ENCODE measurements at regions not wholly inside any gene's neighbourhood (a gene's known extent, or its start where the extent isn't known, plus 50 kb on each side); places are given as distances from the start of the nearest gene placed in this dataset.

DNA sequence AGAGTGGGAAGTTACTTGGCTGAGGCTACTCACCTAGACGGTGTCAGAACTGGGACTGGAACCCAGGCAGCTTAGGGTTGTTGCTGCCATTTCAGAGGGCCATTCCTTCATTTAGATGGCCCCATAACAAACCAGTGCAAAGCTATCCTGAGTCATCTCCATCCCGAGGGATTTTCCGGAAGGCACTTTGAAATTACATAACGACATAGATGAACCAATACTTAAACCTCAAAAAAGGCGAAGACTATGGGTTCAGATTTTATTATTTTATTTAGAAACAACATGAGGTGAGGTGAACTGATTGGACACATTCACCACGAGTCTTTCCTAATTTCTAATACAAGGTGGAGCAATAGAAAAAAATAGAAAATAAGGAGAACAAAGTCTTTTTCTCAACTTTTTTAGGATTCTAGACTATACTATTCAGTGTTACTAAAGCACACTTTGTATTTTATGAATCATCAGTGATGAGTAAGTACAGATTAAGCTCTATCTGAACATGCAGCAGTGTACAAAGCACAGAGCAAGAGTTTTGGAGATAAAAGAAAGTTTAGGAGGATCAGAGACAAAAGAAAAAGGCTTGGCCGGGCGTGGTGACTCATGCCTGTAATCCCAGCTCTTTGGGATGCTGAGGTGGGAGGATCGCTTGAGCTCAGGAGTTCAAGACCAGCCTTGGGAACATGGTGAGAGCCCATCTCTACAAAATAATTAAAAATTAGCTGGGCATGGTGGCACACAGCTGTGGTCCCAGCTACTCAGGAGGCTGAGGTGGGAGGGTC, 79.5 kb upstream of the SVIL start:
- no peak overlapping the region for H3K9ac ChIP-seq (ENCODE audit: insufficient read depth, low read length)
- peaks cover 2% of the 10 kb centered on the region for H4K20me1 ChIP-seq (ENCODE audit: control insufficient read depth, extremely low read depth, insufficient read depth, low read length)

DNA sequence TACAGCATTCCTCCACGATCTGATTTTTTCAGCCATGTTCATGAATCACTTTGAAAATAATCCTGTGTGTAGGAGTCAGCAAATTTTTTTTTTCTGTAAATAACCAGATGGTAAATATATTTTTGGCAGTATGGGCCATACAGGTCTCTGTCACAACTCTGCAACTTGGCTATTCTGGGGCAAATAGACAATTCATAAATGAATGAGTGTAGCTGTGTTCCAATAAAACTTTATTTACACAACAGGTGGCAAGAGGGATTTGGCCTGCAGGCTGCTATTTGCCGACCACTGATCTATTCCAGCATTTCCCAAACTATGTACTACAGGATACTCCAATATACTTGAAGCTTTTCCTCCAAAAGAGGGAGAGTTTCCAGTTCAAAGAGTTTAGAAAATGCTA, 78.7 kb upstream of the SVIL start:
- no peak for TF ChIP-seq EZH2 (IDR thresholded peaks at IDR 0.05; ENCODE audit: low read length, missing control alignments)
- no peak for TF ChIP-seq CTCF (conservative IDR thresholded peaks at IDR 0.05 in 1 of 2, IDR thresholded peaks at IDR 0.05 in 1 of 2; ENCODE audit: low read depth in 1 of 2, low read length in 2 of 2)
- H3K4me2 ChIP-seq (ENCODE audit: extremely low read depth, insufficient read depth, low read length), result no peak overlapping the region
- H3K9me3 ChIP-seq (ENCODE audit: control insufficient read depth, insufficient read depth, low read depth, low read length), result no peaks in the 10 kb centered on the region
- peaks cover 7% of the 10 kb centered on the region for H3K79me2 ChIP-seq (ENCODE audit: control insufficient read depth, insufficient read depth, low read length)
- DNase-seq (ENCODE audit: low read depth in 2 of 2), result no peak
- no peaks in the 10 kb centered on the region for H3K27me3 ChIP-seq (ENCODE audit: control insufficient read depth, insufficient read depth, low read length)
- H3K4me3 ChIP-seq (replicated peaks in 1 of 4; ENCODE audit: control extremely low read depth in 1 of 4, insufficient read depth in 1 of 4, low read depth in 3 of 4, low read length in 4 of 4), result no peak overlapping the region
- no peaks in the 10 kb centered on the region for H3K36me3 ChIP-seq (ENCODE audit: control insufficient read depth, insufficient read depth, low read length)
- peaks cover 2% of the 10 kb centered on the region for H4K20me1 ChIP-seq (ENCODE audit: control insufficient read depth, extremely low read depth, insufficient read depth, low read length)
- H3K27ac ChIP-seq (ENCODE audit: insufficient read depth, low read length), result no peak overlapping the region
- no peak overlapping the region for H3K9ac ChIP-seq (ENCODE audit: insufficient read depth, low read length)
- H2AFZ ChIP-seq (ENCODE audit: low read length), result no peak overlapping the region
- H3K4me1 ChIP-seq (ENCODE audit: control insufficient read depth, extremely low read depth, insufficient read depth, low read length), result peaks cover 4% of the 10 kb centered on the region

More for the DNA sequence above, 79.5 kb upstream of the SVIL start:
- Histone ChIP-seq H2AFZ (ENCODE audit: low read length) (no peak overlapping the region), H3K27ac (ENCODE audit: insufficient read depth, low read length) (peak overlapping the region; percentile 29), H3K4me1 (ENCODE audit: control insufficient read depth, extremely low read depth, insufficient read depth, low read length) (peaks cover 6% of the 10 kb centered on the region), H3K79me2 (ENCODE audit: control insufficient read depth, insufficient read depth, low read length) (peaks cover 8% of the 10 kb centered on the region), H3K9me3 (ENCODE audit: control insufficient read depth, insufficient read depth, low read depth, low read length) (no peaks in the 10 kb centered on the region), H3K4me2 (ENCODE audit: extremely low read depth, insufficient read depth, low read length) (no peak overlapping the region), H3K4me3 (replicated peaks in 1 of 4; ENCODE audit: control extremely low read depth in 1 of 4, insufficient read depth in 1 of 4, low read depth in 3 of 4, low read length in 4 of 4) (no peak overlapping the region), H3K36me3 (ENCODE audit: control insufficient read depth, insufficient read depth, low read length) (no peaks in the 10 kb centered on the region), H3K27me3 (ENCODE audit: control insufficient read depth, insufficient read depth, low read length) (no peaks in the 10 kb centered on the region)
- DNase-seq (ENCODE audit: low read depth in 2 of 2), result peak; percentile 79 to 94
- TF ChIP-seq CTCF (conservative IDR thresholded peaks at IDR 0.05 in 1 of 2, IDR thresholded peaks at IDR 0.05 in 1 of 2; ENCODE audit: low read depth in 1 of 2, low read length in 2 of 2) (no peak), EZH2 (IDR thresholded peaks at IDR 0.05; ENCODE audit: low read length, missing control alignments) (no peak)

DNA sequence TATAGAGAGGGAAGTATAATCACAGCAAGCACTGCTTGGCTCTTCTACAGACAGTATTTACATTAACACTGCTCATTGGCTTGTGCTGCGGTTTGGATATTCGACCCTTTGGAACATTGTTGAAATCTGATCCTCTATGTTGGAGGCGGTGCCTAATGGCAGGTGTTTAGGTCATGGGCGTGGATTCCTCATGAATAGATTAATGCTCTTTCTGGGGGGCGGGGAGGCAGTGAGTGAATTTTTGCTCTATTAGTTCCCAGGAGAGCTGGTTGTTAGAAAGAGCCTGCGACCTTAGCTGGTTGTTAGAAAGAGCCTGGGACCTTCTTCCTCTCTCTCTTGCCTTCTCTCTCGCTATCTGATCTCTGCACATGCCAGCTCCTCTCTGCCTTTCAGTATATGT, 77.3 kb upstream of the SVIL start:
- peaks cover 4% of the 10 kb centered on the region for H3K4me1 ChIP-seq (ENCODE audit: control insufficient read depth, extremely low read depth, insufficient read depth, low read length)
- H3K27ac ChIP-seq (ENCODE audit: insufficient read depth, low read length), result no peak overlapping the region
- H3K9me3 ChIP-seq (ENCODE audit: control insufficient read depth, insufficient read depth, low read depth, low read length), result no peaks in the 10 kb centered on the region
- peaks cover 5% of the 10 kb centered on the region for H3K79me2 ChIP-seq (ENCODE audit: control insufficient read depth, insufficient read depth, low read length)
- peaks cover 2% of the 10 kb centered on the region for H4K20me1 ChIP-seq (ENCODE audit: control insufficient read depth, extremely low read depth, insufficient read depth, low read length)
- H3K4me3 ChIP-seq (replicated peaks in 1 of 4; ENCODE audit: control extremely low read depth in 1 of 4, insufficient read depth in 1 of 4, low read depth in 3 of 4, low read length in 4 of 4), result no peak overlapping the region
- no peaks in the 10 kb centered on the region for H3K36me3 ChIP-seq (ENCODE audit: control insufficient read depth, insufficient read depth, low read length)
- H3K9ac ChIP-seq (ENCODE audit: insufficient read depth, low read length), result no peak overlapping the region
- DNase-seq (ENCODE audit: low read depth in 2 of 2), result peak; percentile 20 to 81
- TF ChIP-seq CTCF (conservative IDR thresholded peaks at IDR 0.05 in 1 of 2, IDR thresholded peaks at IDR 0.05 in 1 of 2; ENCODE audit: low read depth in 1 of 2, low read length in 2 of 2), result no peak
- no peak for TF ChIP-seq EZH2 (IDR thresholded peaks at IDR 0.05; ENCODE audit: low read length, missing control alignments)
- no peak overlapping the region for H2AFZ ChIP-seq (ENCODE audit: low read length)
- H3K4me2 ChIP-seq (ENCODE audit: extremely low read depth, insufficient read depth, low read length), result no peak overlapping the region
- H3K27me3 ChIP-seq (ENCODE audit: control insufficient read depth, insufficient read depth, low read length), result no peaks in the 10 kb centered on the region

All from fibroblast of lung (primary cell).